Suprapubic skin (tissue), 3 donors: ENCODE measurements at regions not wholly inside any gene's neighbourhood (a gene's known extent, or its start where the extent isn't known, plus 50 kb on each side); places are given as distances from the start of the nearest gene placed in this dataset.
"Not testable (repeated sequence)": the region's sequence is repeated elsewhere in the genome, so short reads cannot be mapped to it uniquely, and the experiment has no call there.

Source experiments
- CTCF ChIP-seq, 2 donors: fragments of 200-600 bp in 1 of 2; fragments of 450-650 bp in 1 of 2; sonication (generic) in 1 of 2; IDR thresholded peaks; one replicate each; pipeline ENCODE4 v1.5.1; 2016 to 2019; ENCODE audit warnings: antibody characterized with exemption in 2 of 2, mild to moderate bottlenecking in 1 of 2, moderate library complexity in 1 of 2
- EP300 ChIP-seq: sonication (generic); formaldehyde crosslinking; IDR thresholded peaks from one replicate; pipeline ENCODE4 v1.6.1; 2017; ENCODE audit warnings: antibody characterized with exemption

- TF ChIP-seq EP300; CTCF (IDR thresholded peaks at IDR 0.05): not testable (repeated sequence)
Observed at GRCh38 chr6:120432840-120433239, 901.4 kb downstream of the TBC1D32 start.
